ENCODE measurements at regions not wholly inside any gene's neighbourhood (a gene's known extent, or its start where the extent isn't known, plus 50 kb on each side); places are given as distances from the start of the nearest gene placed in this dataset.

DNA sequence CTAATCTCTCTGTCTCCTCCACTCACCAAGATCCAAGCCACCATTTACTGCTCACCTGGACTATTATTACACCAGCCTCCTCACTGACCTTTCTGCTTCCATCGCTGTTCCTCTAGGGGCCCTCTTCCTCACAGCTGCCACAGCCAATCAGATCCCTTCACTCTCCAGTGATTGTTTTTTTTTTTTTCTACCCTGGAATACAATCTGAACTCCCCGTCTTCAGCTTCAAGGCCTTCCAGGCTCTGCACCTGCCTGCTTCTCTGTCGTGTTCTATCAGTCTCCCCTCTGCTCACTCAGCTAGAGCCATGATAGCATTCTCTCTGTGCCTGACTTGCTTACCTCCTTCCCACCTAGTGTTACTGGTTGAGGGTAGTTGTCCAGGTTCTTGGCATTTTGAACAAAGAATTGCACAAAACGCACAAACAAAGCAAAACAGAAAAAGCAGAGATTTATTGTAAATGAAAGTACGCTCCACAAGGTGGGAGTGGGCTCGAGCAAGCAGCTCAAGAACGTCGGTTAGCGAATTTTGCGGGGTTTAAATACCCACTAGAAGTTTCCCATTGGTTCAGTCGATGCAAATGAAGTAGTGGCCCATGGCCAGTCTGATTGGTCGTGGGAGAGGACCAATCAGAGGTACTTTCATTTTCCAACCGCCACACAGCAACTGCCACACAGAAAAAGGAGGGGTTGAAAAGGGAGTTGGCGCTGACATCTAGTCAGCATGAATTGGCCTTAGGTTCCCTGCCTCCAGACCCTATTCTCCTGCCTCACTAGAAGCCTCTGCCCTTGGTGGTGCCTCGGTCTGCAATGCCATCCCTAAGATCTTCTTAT, 188.9 kb downstream of the TLE3 start:
- Mint-ChIP-seq H3K9me3 (no peaks in the 10 kb centered on the region), H3K4me1 (peaks cover 58% of the 10 kb centered on the region), H3K27ac (no peak overlapping the region), H3K27me3 (ENCODE audit: insufficient read depth) (no peaks in the 10 kb centered on the region), H3K36me3 (ENCODE audit: low read depth) (no peaks in the 10 kb centered on the region), H3K4me3 (no peak overlapping the region)
- Histone ChIP-seq H3K4me1 (ENCODE audit: control insufficient read depth, insufficient read depth, low read length) (peaks cover 13% of the 10 kb centered on the region), H3K4me3 (ENCODE audit: low read length) (peak overlapping the region; percentile 12), H3K27ac (ENCODE audit: low read depth, low read length) (no peak overlapping the region), H3K36me3 (ENCODE audit: control insufficient read depth, insufficient read depth, low read length) (no peaks in the 10 kb centered on the region), H3K9me3 (ENCODE audit: control insufficient read depth, low read length) (no peaks in the 10 kb centered on the region), H3K27me3 (ENCODE audit: control insufficient read depth, insufficient read depth, low read length, poor library complexity, severe bottlenecking) (no peaks in the 10 kb centered on the region), H3K9ac (ENCODE audit: extremely low read depth, low read length, poor library complexity, severe bottlenecking) (no peak overlapping the region)
- DNase-seq: no peak
- TF ChIP-seq, protein P1, sequence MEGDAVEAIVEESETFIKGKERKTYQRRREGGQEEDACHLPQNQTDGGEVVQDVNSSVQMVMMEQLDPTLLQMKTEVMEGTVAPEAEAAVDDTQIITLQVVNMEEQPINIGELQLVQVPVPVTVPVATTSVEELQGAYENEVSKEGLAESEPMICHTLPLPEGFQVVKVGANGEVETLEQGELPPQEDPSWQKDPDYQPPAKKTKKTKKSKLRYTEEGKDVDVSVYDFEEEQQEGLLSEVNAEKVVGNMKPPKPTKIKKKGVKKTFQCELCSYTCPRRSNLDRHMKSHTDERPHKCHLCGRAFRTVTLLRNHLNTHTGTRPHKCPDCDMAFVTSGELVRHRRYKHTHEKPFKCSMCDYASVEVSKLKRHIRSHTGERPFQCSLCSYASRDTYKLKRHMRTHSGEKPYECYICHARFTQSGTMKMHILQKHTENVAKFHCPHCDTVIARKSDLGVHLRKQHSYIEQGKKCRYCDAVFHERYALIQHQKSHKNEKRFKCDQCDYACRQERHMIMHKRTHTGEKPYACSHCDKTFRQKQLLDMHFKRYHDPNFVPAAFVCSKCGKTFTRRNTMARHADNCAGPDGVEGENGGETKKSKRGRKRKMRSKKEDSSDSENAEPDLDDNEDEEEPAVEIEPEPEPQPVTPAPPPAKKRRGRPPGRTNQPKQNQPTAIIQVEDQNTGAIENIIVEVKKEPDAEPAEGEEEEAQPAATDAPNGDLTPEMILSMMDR (conservative IDR thresholded peaks at IDR 0.05): no peak
- 93 to 97% methylated on average over 14 to 15 of the region's 15 CpGs for WGBS, 2 experiments (ENCODE audit: insufficient coverage in 1 of 2, insufficient read length in 1 of 2)

DNA sequence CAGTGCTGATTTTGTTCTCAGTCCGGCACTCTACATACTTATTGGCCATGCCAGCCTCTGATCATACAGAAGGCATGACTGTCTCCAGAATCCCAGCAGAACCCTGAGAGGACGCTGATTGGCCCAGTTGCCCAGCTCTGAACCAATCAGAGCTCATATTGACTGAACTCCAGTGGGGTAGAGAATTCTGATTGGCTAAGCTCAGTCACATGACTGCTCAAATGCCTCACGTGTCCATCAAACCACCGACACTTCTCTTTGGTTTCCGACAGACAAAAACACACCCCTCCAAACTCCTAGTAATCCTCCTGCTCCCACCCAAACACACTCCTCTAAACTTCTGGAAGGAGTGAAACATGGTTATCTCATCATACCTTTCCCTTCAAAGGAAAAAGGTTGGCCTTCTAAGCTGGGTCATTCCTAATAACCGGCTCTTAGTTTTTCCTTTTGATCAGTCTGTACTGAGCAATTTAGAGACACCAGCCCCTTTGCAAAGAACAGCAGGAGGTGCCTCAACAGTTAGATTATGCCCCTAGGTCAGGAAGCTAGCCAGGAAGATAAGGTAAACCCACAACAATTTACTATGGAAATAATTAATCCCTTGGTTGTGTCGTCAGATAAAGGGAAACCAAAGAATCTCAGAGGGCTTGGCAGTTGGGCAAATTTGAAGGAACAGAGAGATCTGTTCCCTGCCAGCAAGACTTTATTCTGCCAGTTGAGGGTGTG, 187.8 kb downstream of the TLE3 start:
- Histone ChIP-seq H3K4me3 (ENCODE audit: low read length) (no peak overlapping the region), H3K27ac (ENCODE audit: low read depth, low read length) (no peak overlapping the region), H3K4me1 (ENCODE audit: control insufficient read depth, insufficient read depth, low read length) (peaks cover 16% of the 10 kb centered on the region), H3K36me3 (ENCODE audit: control insufficient read depth, insufficient read depth, low read length) (no peaks in the 10 kb centered on the region), H3K27me3 (ENCODE audit: control insufficient read depth, insufficient read depth, low read length, poor library complexity, severe bottlenecking) (no peaks in the 10 kb centered on the region), H3K9ac (ENCODE audit: extremely low read depth, low read length, poor library complexity, severe bottlenecking) (no peak overlapping the region), H3K9me3 (ENCODE audit: control insufficient read depth, low read length) (no peaks in the 10 kb centered on the region)
- no peak overlapping the region for H3K4me3 Mint-ChIP-seq
- no peaks in the 10 kb centered on the region for H3K9me3 Mint-ChIP-seq
- H3K4me1 Mint-ChIP-seq: peaks cover 58% of the 10 kb centered on the region
- DNase-seq: peak; percentile 66
- H3K36me3 Mint-ChIP-seq (ENCODE audit: low read depth): no peaks in the 10 kb centered on the region
- H3K27ac Mint-ChIP-seq: peak overlapping the region; percentile 5
- TF ChIP-seq, protein P1 (conservative IDR thresholded peaks at IDR 0.05): no peak
- 69 to 82% methylated on average over 7 of the region's 7 CpGs for whole genome bisulfite sequencing, 2 experiments (ENCODE audit: insufficient coverage in 1 of 2, insufficient read length in 1 of 2)
- no peaks in the 10 kb centered on the region for H3K27me3 Mint-ChIP-seq (ENCODE audit: insufficient read depth)

GRCh38 chr15:69910514-69910913, 187.2 kb downstream of the TLE3 start:
- Histone ChIP-seq H3K27ac (ENCODE audit: low read depth, low read length) (peak overlapping the region; percentile 1), H3K9me3 (ENCODE audit: control insufficient read depth, low read length) (no peaks in the 10 kb centered on the region), H3K9ac (ENCODE audit: extremely low read depth, low read length, poor library complexity, severe bottlenecking) (no peak overlapping the region), H3K4me3 (ENCODE audit: low read length) (no peak overlapping the region), H3K4me1 (ENCODE audit: control insufficient read depth, insufficient read depth, low read length) (peaks cover 18% of the 10 kb centered on the region), H3K27me3 (ENCODE audit: control insufficient read depth, insufficient read depth, low read length, poor library complexity, severe bottlenecking) (no peaks in the 10 kb centered on the region), H3K36me3 (ENCODE audit: control insufficient read depth, insufficient read depth, low read length) (no peaks in the 10 kb centered on the region)
- no peak overlapping the region for H3K4me3 Mint-ChIP-seq
- H3K27ac Mint-ChIP-seq: peak overlapping the region; percentile 5
- 7 to 28% methylated on average over 2 of the region's 2 CpGs for WGBS, 2 experiments (ENCODE audit: insufficient coverage in 1 of 2, insufficient read length in 1 of 2)
- H3K36me3 Mint-ChIP-seq (ENCODE audit: low read depth): no peaks in the 10 kb centered on the region
- no peaks in the 10 kb centered on the region for H3K27me3 Mint-ChIP-seq (ENCODE audit: insufficient read depth)
- DNase-seq: peak; percentile 53
- no peaks in the 10 kb centered on the region for H3K9me3 Mint-ChIP-seq
- H3K4me1 Mint-ChIP-seq: peaks cover 58% of the 10 kb centered on the region
- TF ChIP-seq, protein P1 (conservative IDR thresholded peaks at IDR 0.05): no peak

All from endodermal cell (in vitro differentiated cells).